Lower lobe of right lung (tissue), 2 donors: ENCODE measurements at regions not wholly inside any gene's neighbourhood (a gene's known extent, or its start where the extent isn't known, plus 50 kb on each side); places are given as distances from the start of the nearest gene placed in this dataset.

ENCODE experiments used
- ATAC-seq, 2 donors: fragments of 200-7000 bp; cut with Tn5 transposase; one replicate each; pipeline ENCODE4 v1.9.1; 2020 to 2022; ENCODE audit warnings: mild to moderate bottlenecking in 2 of 2, moderate library complexity in 2 of 2
- DNase-seq: peaks from one replicate; pipeline ENCODE4 v3.0.0-alpha.2; 2020
- H3K27ac ChIP-seq: fragments of 200-600 bp; one replicate; pipeline ENCODE4 v1.8.0; 2022
- H3K27me3 ChIP-seq: fragments of 200-600 bp; one replicate; pipeline ENCODE4 v1.8.0; 2022; ENCODE audit warnings: low read depth
- H3K36me3 ChIP-seq: fragments of 200-600 bp; one replicate; pipeline ENCODE4 v1.8.0; 2022; ENCODE audit warnings: mild to moderate bottlenecking
- H3K4me1 ChIP-seq: fragments of 200-600 bp; one replicate; pipeline ENCODE4 v1.8.0; 2022
- H3K4me3 ChIP-seq: fragments of 200-600 bp; one replicate; pipeline ENCODE4 v1.8.0; 2022; ENCODE audit warnings: mild to moderate bottlenecking
- H3K9me3 ChIP-seq: fragments of 200-600 bp; one replicate; pipeline ENCODE4 v1.8.0; 2022
- CTCF ChIP-seq: fragments of 200-600 bp; IDR thresholded peaks from one replicate; pipeline ENCODE4 v1.8.0; 2022; ENCODE audit warnings: antibody characterized with exemption, mild to moderate bottlenecking
- intact Hi-C: fragments of 100-400 bp; cut with DNase I; formaldehyde crosslinking; loops from one replicate; pipeline ENCODE4 v1.11.0; 2022
- donor health status: DM: no; HTN: yes; CAD: no; lungs with severe emphysema.

DNA sequence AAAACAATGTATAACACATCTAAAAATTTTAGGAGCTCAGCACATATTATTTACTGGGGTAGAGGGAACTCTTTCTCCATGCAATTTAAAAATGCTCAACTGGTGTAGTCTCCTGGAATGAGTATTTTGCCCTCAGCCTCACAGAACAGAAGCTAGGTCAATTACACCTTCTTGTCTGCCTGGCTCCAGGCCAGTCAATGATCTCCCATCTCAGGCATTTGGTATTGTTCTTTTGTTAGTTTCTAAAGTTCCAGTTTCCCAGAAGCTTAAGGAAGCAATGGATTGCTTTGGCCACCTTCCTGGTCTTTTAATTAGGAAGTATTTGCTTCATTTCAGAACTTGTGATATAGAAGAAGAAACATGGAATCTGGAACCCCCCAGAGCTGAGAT lies 360.3 kb upstream of the ASIC2 start:
- intact Hi-C loops: no loop called here
- Histone ChIP-seq H3K27me3 (no peaks in the 10 kb centered on the region), H3K27ac (no peak overlapping the region), H3K4me3 (no peak overlapping the region), H3K9me3 (no peaks in the 10 kb centered on the region), H3K4me1 (peaks cover 3% of the 10 kb centered on the region), H3K36me3 (no peaks in the 10 kb centered on the region)
- no peak for TF ChIP-seq CTCF
- ATAC-seq (no peak), DNase-seq (no peak)

DNA sequence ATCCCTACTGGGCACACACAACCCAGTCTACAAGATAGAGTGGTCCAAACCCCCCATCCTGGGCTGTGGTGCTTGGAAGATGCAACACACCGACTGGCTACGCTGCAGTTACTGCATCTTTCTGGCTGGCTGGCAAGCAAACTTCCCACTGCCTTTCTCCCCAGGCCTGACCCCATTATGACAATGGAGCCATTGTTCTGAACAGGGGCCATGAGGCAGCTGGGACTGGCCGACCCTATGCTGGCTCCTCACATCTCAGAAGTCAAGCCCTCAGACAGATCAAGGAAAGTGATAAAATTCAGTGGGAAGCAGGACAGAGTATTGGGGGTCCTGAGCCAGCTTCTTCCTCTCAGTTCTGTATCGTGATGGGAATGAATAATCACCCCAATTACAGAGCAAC lies 364.1 kb upstream of the ASIC2 start:
- no peaks in the 10 kb centered on the region for H3K36me3 ChIP-seq
- H3K27me3 ChIP-seq: no peaks in the 10 kb centered on the region
- intact Hi-C loops: no loop called here
- no peak overlapping the region for H3K27ac ChIP-seq
- no peak for TF ChIP-seq CTCF
- no peak overlapping the region for H3K4me3 ChIP-seq
- H3K4me1 ChIP-seq: peaks cover 3% of the 10 kb centered on the region
- no peak for ATAC-seq
- no peaks in the 10 kb centered on the region for H3K9me3 ChIP-seq
- DNase-seq: no peak

GRCh38 chr17:33661975-33662374 lies 368.9 kb upstream of the ASIC2 start:
- peaks cover under 1% of the 10 kb centered on the region for H3K4me1 ChIP-seq
- no peak for DNase-seq
- TF ChIP-seq CTCF: no peak
- H3K27ac ChIP-seq: no peak overlapping the region
- intact Hi-C loops: no loop called here
- no peak overlapping the region for H3K4me3 ChIP-seq
- no peak for ATAC-seq
- H3K36me3 ChIP-seq: no peaks in the 10 kb centered on the region
- H3K27me3 ChIP-seq: no peaks in the 10 kb centered on the region
- no peaks in the 10 kb centered on the region for H3K9me3 ChIP-seq

GRCh38 chr17:33664116-33664840 lies 371.2 kb upstream of the ASIC2 start:
- Histone ChIP-seq H3K27me3 (no peaks in the 10 kb centered on the region), H3K4me1 (peaks cover 12% of the 10 kb centered on the region), H3K4me3 (no peak overlapping the region), H3K9me3 (no peaks in the 10 kb centered on the region), H3K36me3 (no peaks in the 10 kb centered on the region), H3K27ac (no peak overlapping the region)
- DNase-seq: no peak
- no peak for TF ChIP-seq CTCF
- intact Hi-C loops: no loop called here
- no peak for ATAC-seq

DNA sequence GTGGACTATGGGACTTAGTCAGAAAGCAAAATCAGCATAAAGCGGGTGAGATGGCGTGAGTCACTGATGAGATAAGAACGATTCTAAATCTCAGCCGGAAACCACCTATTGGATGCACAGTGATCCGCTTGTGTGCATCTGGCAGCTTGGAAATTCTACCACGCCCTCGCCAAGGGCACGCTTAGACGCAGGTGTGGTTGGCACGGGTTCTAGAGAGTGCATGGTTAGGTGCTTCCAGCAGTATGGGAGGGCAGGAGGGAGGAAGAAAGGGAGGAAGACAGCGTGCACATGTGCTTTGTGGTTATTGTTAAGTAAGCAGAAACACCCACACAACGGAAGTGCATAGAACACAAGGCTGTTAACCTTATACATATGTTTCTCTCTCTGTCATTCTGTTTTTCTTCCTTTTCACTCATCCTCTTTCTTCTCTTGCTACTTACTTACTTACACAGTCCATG lies 374.0 kb upstream of the ASIC2 start:
- Histone ChIP-seq H3K36me3 (no peaks in the 10 kb centered on the region), H3K4me1 (peaks cover 12% of the 10 kb centered on the region), H3K9me3 (no peaks in the 10 kb centered on the region), H3K27ac (no peak overlapping the region), H3K27me3 (no peaks in the 10 kb centered on the region), H3K4me3 (no peak overlapping the region)
- no peak for TF ChIP-seq CTCF
- DNase-seq (no peak), ATAC-seq (peak in 1 of 2 donors; percentile 41)
- intact Hi-C loops: no loop called here
